ENCODE measurements at regions not wholly inside any gene's neighbourhood (a gene's known extent, or its start where the extent isn't known, plus 50 kb on each side); places are given as distances from the start of the nearest gene placed in this dataset.

GRCh38 chr5:75002271-75002670, 50.1 kb downstream of the GCNT4 start:
- TF ChIP-seq CTCF (IDR thresholded peaks at IDR 0.05) (no peak), EZH2 (IDR thresholded peaks at IDR 0.05; ENCODE audit: borderline replicate concordance, insufficient read depth, low read depth, low read length, poor library complexity, severe bottlenecking) (no peak)
